Gastrocnemius medialis (tissue), 4 donors: ENCODE measurements at regions not wholly inside any gene's neighbourhood (a gene's known extent, or its start where the extent isn't known, plus 50 kb on each side); places are given as distances from the start of the nearest gene placed in this dataset.

Source experiments
- POLR2A ChIP-seq, 2 donors: fragments of 450-650 bp; IDR thresholded peaks; one replicate each; pipeline ENCODE4 v1.6.1; 2017; ENCODE audit warnings: antibody characterized with exemption in 2 of 2, mild to moderate bottlenecking in 2 of 2, moderate library complexity in 2 of 2
- TF ChIP-seq, protein P1 (sequence below), 5 experiments: fragments of 450-650 bp in 3 of 5; fragments of 200-600 bp in 2 of 5; sonication (generic) in 2 of 5; IDR thresholded peaks in 4 of 5; conservative IDR thresholded peaks in 1 of 5; 1 replicate in 4 of 5; 2 replicates in 1 of 5; pipeline ENCODE4 v1.5.1; 2016 to 2019; ENCODE audit warnings: antibody characterized with exemption in 5 of 5, mild to moderate bottlenecking in 3 of 5, moderate library complexity in 3 of 5

DNA sequence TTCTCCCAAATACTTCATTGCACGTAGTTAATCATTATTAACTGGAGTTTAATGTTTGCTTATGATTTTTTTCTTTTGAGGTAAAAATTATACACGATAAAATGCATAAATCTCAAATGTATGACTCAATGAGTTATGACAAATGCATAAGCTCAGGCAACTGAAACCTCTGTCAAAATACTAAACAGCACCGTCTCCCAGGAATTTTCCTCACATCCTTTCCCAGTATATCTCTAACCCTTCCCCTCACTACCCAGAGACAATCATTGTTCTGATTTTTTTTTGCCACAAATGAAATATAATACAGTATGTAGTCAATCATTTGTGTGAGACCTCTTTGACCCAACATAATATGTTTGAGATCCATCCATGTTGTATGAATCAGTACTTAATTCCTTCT, 606.5 kb downstream of the CPS1 start:
- TF ChIP-seq, protein P1, sequence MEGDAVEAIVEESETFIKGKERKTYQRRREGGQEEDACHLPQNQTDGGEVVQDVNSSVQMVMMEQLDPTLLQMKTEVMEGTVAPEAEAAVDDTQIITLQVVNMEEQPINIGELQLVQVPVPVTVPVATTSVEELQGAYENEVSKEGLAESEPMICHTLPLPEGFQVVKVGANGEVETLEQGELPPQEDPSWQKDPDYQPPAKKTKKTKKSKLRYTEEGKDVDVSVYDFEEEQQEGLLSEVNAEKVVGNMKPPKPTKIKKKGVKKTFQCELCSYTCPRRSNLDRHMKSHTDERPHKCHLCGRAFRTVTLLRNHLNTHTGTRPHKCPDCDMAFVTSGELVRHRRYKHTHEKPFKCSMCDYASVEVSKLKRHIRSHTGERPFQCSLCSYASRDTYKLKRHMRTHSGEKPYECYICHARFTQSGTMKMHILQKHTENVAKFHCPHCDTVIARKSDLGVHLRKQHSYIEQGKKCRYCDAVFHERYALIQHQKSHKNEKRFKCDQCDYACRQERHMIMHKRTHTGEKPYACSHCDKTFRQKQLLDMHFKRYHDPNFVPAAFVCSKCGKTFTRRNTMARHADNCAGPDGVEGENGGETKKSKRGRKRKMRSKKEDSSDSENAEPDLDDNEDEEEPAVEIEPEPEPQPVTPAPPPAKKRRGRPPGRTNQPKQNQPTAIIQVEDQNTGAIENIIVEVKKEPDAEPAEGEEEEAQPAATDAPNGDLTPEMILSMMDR (IDR thresholded peaks at IDR 0.05 in 4 of 5, conservative IDR thresholded peaks at IDR 0.05 in 1 of 5) = no peak
- no peak for TF ChIP-seq POLR2A (IDR thresholded peaks at IDR 0.05)
